ENCODE measurements at regions not wholly inside any gene's neighbourhood (a gene's known extent, or its start where the extent isn't known, plus 50 kb on each side); places are given as distances from the start of the nearest gene placed in this dataset.

- H3K36me3 ChIP-seq (ENCODE audit: insufficient read depth, low read length), result no peaks in the 10 kb centered on the region
- no peak overlapping the region for H3K4me3 ChIP-seq
- no peak overlapping the region for H3K9ac ChIP-seq (ENCODE audit: insufficient read length)
- H3K9me3 ChIP-seq (ENCODE audit: low read depth, low read length), result no peaks in the 10 kb centered on the region
- TF ChIP-seq EZH2 (IDR thresholded peaks at IDR 0.05), result no peak
- DNase-seq (ENCODE audit: low read depth, low spot score), result no peak
- no peak overlapping the region for H3K27ac ChIP-seq
Observed at GRCh38 chr16:7044331-7044730, 288.3 kb upstream of the RBFOX1 start.

- Histone ChIP-seq H3K27ac (no peak overlapping the region), H3K9ac (ENCODE audit: insufficient read length) (no peak overlapping the region)
Observed at GRCh38 chr16:7038475-7038874, 294.2 kb upstream of the RBFOX1 start.

GRCh38 chr16:7037495-7037894 is 295.1 kb upstream of the RBFOX1 start:
- Histone ChIP-seq H3K36me3 (ENCODE audit: insufficient read depth, low read length) (no peaks in the 10 kb centered on the region), H3K9me3 (ENCODE audit: low read depth, low read length) (no peaks in the 10 kb centered on the region), H3K9ac (ENCODE audit: insufficient read length) (no peak overlapping the region), H3K4me3 (no peak overlapping the region), H3K27ac (no peak overlapping the region)
- no peak for DNase-seq (ENCODE audit: low read depth, low spot score)
- TF ChIP-seq EZH2 (IDR thresholded peaks at IDR 0.05) (no peak), POLR2AphosphoS5 (IDR thresholded peaks at IDR 0.05; ENCODE audit: borderline replicate concordance, low read depth, low read length) (no peak), FOXP2 (optimal IDR thresholded peaks at IDR 0.05; ENCODE audit: control extremely low read depth, extremely low read length, insufficient read depth) (no peak)

More at GRCh38 chr16:7038475-7038874, 294.2 kb upstream of the RBFOX1 start:
- Histone ChIP-seq H3K36me3 (ENCODE audit: insufficient read depth, low read length) (no peaks in the 10 kb centered on the region), H3K4me3 (no peak overlapping the region), H3K9me3 (ENCODE audit: low read depth, low read length) (no peaks in the 10 kb centered on the region)
- TF ChIP-seq FOXP2 (optimal IDR thresholded peaks at IDR 0.05; ENCODE audit: control extremely low read depth, extremely low read length, insufficient read depth), result no peak
- no peak for TF ChIP-seq EZH2 (IDR thresholded peaks at IDR 0.05)
- no peak for TF ChIP-seq POLR2AphosphoS5 (IDR thresholded peaks at IDR 0.05; ENCODE audit: borderline replicate concordance, low read depth, low read length)
- no peak for DNase-seq (ENCODE audit: low read depth, low spot score)

DNA sequence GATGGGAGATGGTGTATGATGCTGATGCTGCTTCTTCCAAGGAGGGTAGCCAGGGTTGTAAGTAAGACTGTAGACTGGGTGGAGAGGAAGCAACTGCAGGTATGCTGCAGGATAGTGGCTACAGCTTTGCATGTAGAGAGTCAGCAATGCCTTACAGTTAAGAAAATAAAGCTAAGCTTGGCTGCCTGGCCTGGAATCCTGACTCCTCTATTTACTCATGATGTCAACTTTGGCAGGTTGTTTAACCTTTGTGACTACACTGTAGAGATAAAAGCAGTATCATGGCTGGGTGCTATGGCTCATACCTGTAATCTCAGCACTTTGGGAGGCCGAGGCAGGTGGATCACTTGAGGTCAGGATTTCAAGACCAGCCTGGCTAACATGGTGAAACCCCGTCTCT is 301.6 kb upstream of the RBFOX1 start:
- no peak for DNase-seq (ENCODE audit: low read depth, low spot score)
- H3K9ac ChIP-seq (ENCODE audit: insufficient read length), result no peak overlapping the region
- TF ChIP-seq POLR2AphosphoS5 (IDR thresholded peaks at IDR 0.05; ENCODE audit: borderline replicate concordance, low read depth, low read length), result no peak
- no peak for TF ChIP-seq FOXP2 (optimal IDR thresholded peaks at IDR 0.05; ENCODE audit: control extremely low read depth, extremely low read length, insufficient read depth)
- TF ChIP-seq EZH2 (IDR thresholded peaks at IDR 0.05), result no peak
- no peak overlapping the region for H3K27ac ChIP-seq
- no peaks in the 10 kb centered on the region for H3K9me3 ChIP-seq (ENCODE audit: low read depth, low read length)
- no peak overlapping the region for H3K4me3 ChIP-seq
- H3K36me3 ChIP-seq (ENCODE audit: insufficient read depth, low read length), result no peaks in the 10 kb centered on the region

GRCh38 chr16:7027401-7027800 is 305.2 kb upstream of the RBFOX1 start:
- TF ChIP-seq POLR2AphosphoS5 (IDR thresholded peaks at IDR 0.05; ENCODE audit: borderline replicate concordance, low read depth, low read length) (no peak), EZH2 (IDR thresholded peaks at IDR 0.05) (no peak), FOXP2 (optimal IDR thresholded peaks at IDR 0.05; ENCODE audit: control extremely low read depth, extremely low read length, insufficient read depth) (no peak)
- no peak for DNase-seq (ENCODE audit: low read depth, low spot score)

DNA sequence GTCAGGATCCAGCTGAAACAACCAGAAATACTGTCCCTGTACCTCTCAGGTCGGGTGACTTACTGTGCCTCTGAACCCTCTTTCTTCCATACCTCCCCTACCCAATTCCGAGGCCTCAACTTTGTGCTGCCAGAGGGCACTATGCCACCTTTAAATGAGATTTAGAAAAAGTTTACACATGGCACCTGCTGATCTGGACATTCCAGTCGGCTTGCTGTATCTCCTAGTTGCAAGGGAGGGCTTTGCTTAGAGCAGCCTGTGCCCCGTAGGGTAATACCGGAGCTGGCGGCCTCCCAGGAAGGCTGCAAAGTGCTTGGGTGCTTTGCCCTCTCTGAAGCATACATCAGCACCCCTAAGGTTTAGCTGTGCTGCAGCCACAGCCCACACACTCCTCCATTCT is 306.0 kb upstream of the RBFOX1 start:
- DNase-seq (ENCODE audit: low read depth, low spot score), result no peak
- H3K9ac ChIP-seq (ENCODE audit: insufficient read length), result no peak overlapping the region
- TF ChIP-seq FOXP2 (optimal IDR thresholded peaks at IDR 0.05; ENCODE audit: control extremely low read depth, extremely low read length, insufficient read depth) (no peak), EZH2 (IDR thresholded peaks at IDR 0.05) (no peak), POLR2AphosphoS5 (IDR thresholded peaks at IDR 0.05; ENCODE audit: borderline replicate concordance, low read depth, low read length) (no peak)
- no peaks in the 10 kb centered on the region for H3K36me3 ChIP-seq (ENCODE audit: insufficient read depth, low read length)
- no peak overlapping the region for H3K4me3 ChIP-seq
- H3K9me3 ChIP-seq (ENCODE audit: low read depth, low read length), result no peaks in the 10 kb centered on the region
- no peak overlapping the region for H3K27ac ChIP-seq

More at GRCh38 chr16:7027401-7027800, 305.2 kb upstream of the RBFOX1 start:
- H3K9me3 ChIP-seq (ENCODE audit: low read depth, low read length), result no peaks in the 10 kb centered on the region
- no peak overlapping the region for H3K4me3 ChIP-seq
- no peak overlapping the region for H3K9ac ChIP-seq (ENCODE audit: insufficient read length)
- no peak overlapping the region for H3K27ac ChIP-seq
- H3K36me3 ChIP-seq (ENCODE audit: insufficient read depth, low read length), result no peaks in the 10 kb centered on the region

DNA sequence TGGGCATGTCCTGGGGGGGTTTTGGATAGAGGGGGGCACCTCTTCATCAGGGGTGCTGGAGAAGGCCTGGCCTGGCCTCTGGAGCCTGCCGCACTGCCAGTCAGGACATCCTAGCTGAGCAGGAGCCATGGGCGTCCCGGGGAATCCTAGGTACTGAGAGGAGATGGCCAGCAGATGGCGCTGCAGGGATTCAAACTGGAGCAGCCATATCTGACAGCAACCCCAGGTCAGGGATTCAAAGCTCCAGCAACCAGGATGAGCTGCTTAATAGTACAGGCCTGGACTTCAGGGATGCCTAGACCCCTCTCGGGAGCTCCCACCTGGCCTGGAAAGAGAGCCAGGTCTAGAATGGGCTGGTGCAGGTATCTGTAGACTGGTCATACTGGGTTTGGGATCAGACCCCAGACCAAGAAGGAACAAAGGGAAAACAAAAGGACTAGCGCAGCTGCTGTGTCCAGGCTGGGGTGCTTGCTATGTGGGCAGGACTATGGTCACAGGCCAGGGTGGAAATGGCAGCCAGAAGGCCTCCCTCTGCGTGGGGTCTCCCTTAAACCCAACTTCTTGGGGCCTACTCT is 306.9 kb upstream of the RBFOX1 start:
- Histone ChIP-seq H3K9ac (ENCODE audit: insufficient read length) (no peak overlapping the region), H3K36me3 (ENCODE audit: insufficient read depth, low read length) (no peaks in the 10 kb centered on the region), H3K4me3 (no peak overlapping the region), H3K27ac (no peak overlapping the region), H3K9me3 (ENCODE audit: low read depth, low read length) (no peaks in the 10 kb centered on the region)
- no peak for TF ChIP-seq FOXP2 (optimal IDR thresholded peaks at IDR 0.05; ENCODE audit: control extremely low read depth, extremely low read length, insufficient read depth)
- TF ChIP-seq POLR2AphosphoS5 (IDR thresholded peaks at IDR 0.05; ENCODE audit: borderline replicate concordance, low read depth, low read length), result no peak
- TF ChIP-seq EZH2 (IDR thresholded peaks at IDR 0.05), result no peak
- no peak for DNase-seq (ENCODE audit: low read depth, low spot score)

DNA sequence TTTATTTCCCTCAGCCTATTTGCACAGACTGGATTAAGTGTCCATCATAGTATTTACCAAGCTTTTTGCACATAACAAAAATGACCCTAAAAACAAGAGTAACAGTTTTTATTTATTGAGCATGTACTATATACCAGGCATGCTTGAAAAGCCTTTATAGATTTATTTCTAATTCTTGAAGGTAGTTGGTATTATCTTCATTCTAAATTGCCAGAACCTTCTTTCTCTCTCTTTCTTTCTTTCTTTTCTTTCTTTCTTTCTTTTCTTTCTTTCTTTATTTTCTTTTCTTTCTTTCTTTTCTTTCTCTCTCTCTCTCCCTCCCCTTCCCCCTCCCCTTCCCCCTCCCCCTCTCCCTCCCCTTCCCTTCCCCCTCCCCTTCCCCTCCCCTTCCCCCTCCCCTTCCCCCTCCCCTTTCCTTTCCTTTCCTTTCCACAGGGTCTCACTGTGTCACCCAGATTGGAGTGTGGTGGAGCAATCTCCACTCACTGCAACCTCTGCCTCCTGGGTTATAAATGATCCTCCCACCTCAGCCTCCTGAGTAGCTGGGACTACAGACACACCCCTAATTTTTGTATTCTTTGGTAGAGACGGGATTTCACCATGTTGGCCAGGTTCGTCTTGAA is 310.9 kb upstream of the RBFOX1 start:
- no peak for TF ChIP-seq FOXP2 (optimal IDR thresholded peaks at IDR 0.05; ENCODE audit: control extremely low read depth, extremely low read length, insufficient read depth)
- no peak for TF ChIP-seq POLR2AphosphoS5 (IDR thresholded peaks at IDR 0.05; ENCODE audit: borderline replicate concordance, low read depth, low read length)
- no peak for TF ChIP-seq EZH2 (IDR thresholded peaks at IDR 0.05)
- Histone ChIP-seq H3K27ac (no peak overlapping the region), H3K9me3 (ENCODE audit: low read depth, low read length) (no peaks in the 10 kb centered on the region), H3K9ac (ENCODE audit: insufficient read length) (no peak overlapping the region), H3K4me3 (no peak overlapping the region), H3K36me3 (ENCODE audit: insufficient read depth, low read length) (no peaks in the 10 kb centered on the region)
- no peak for DNase-seq (ENCODE audit: low read depth, low spot score)

Measured in SK-N-MC (cell line).